ENCODE measurements at regions not wholly inside any gene's neighbourhood (a gene's known extent, or its start where the extent isn't known, plus 50 kb on each side); places are given as distances from the start of the nearest gene placed in this dataset.

DNA sequence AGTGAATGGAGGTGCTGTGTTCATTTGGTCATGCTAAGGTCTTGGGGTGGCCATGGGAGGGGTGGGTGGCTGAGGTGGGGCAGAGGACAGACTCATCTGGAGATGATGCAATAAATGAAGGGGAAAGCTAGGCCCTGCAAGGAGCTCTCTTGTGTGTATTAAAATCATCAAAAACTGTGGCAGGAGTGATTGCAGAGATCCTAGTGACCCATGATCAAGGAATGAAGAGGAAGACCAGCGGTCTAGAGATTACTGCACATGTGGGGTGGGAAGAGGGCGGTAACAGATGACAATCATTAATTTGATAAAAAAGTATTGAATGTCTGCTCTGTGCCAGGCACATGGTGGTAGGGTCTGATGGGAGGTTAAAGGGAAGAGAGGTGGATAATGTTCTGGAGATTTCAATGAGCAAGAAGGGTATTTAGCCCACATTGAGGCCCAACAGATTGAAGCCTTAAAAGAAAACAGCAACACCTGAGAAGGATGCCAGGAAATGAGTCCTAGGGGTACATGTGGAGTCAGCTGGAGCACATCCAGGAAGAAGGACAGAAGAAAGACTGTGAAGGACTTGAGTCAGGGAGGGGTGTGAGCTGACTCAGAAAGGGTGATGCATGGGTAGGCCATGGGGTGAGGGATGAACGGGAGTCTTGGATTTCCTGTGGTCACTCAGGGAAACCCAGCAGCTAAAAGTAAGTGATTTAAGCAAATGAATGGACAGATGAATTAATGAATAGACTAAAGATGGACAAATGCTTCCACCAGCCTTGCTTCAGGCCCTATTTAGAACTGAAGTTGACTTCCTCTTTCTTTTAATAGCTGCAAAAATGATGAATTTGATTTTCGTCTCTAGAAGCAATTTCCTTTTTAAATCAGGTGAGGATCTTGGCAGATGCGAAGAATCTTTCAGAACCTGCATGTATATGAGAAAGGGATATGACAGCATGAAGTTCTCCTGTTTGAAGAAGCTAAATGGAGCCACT is 83.1 kb upstream of the IGFBP3 start:
- Histone ChIP-seq H3K27ac (no peak overlapping the region), H3K4me3 (no peak overlapping the region), H3K9me3 (no peaks in the 10 kb centered on the region), H3K4me1 (no peaks in the 10 kb centered on the region), H3K36me3 (no peaks in the 10 kb centered on the region), H3K27me3 (no peaks in the 10 kb centered on the region)
- intact Hi-C loops (cut with DNase I): no loop called here
- DNase-seq (ENCODE audit: low spot score in 2 of 2): no peak
- TF ChIP-seq, protein P1, sequence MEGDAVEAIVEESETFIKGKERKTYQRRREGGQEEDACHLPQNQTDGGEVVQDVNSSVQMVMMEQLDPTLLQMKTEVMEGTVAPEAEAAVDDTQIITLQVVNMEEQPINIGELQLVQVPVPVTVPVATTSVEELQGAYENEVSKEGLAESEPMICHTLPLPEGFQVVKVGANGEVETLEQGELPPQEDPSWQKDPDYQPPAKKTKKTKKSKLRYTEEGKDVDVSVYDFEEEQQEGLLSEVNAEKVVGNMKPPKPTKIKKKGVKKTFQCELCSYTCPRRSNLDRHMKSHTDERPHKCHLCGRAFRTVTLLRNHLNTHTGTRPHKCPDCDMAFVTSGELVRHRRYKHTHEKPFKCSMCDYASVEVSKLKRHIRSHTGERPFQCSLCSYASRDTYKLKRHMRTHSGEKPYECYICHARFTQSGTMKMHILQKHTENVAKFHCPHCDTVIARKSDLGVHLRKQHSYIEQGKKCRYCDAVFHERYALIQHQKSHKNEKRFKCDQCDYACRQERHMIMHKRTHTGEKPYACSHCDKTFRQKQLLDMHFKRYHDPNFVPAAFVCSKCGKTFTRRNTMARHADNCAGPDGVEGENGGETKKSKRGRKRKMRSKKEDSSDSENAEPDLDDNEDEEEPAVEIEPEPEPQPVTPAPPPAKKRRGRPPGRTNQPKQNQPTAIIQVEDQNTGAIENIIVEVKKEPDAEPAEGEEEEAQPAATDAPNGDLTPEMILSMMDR (IDR thresholded peaks at IDR 0.05): no peak

DNA sequence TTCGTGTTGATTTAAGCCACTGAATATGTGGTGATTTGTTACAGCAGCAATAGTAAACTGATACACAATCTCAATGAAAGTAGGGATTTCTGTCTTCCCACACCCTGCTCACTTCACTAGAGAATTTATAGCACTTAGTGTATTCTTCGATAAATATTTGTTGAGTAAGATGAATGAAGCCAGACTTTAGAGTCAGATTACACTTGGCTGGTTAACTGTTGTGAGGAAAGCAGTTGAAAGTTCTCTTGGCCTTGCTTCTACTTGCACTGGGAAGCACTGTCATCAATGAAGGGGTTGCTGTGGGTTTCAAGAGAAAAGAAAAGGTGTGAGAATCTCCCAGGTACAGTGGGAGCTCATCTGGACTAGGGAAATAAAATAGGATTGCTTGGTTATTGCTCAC is 82.1 kb upstream of the IGFBP3 start:
- Histone ChIP-seq H3K9me3 (no peaks in the 10 kb centered on the region), H3K4me1 (no peaks in the 10 kb centered on the region), H3K36me3 (no peaks in the 10 kb centered on the region), H3K27ac (no peak overlapping the region), H3K27me3 (no peaks in the 10 kb centered on the region), H3K4me3 (no peak overlapping the region)
- TF ChIP-seq, protein P1 (IDR thresholded peaks at IDR 0.05): no peak
- intact Hi-C loops (cut with DNase I): no loop called here
- no peak for DNase-seq (ENCODE audit: low spot score in 2 of 2)

DNA sequence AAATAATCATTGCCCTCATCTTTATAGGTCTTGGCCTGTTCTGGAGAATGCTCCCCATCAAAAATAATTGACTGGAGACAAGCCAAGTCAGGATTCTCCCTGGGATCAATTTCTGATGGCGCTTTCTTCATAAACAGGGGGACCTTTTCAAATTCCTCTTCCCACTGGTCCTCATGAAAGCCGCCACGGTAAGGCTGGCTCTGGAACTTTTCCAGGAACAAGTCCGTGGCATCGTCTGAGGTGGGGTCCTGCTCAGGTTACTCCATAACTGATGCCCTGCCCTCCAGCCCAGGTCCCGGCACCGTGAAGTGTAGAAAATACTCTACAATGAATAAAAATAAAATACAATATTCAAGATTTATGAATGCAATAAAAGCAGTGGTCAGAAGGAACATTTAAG is 79.4 kb upstream of the IGFBP3 start:
- peaks cover 6 to 9% of the 10 kb centered on the region in 2 donors for H3K9me3 ChIP-seq
- intact Hi-C loops (cut with DNase I): no loop called here
- H3K4me3 ChIP-seq: no peak overlapping the region
- DNase-seq (ENCODE audit: low spot score in 2 of 2): no peak
- no peak overlapping the region for H3K27ac ChIP-seq
- no peaks in the 10 kb centered on the region for H3K36me3 ChIP-seq
- no peaks in the 10 kb centered on the region for H3K27me3 ChIP-seq
- TF ChIP-seq, protein P1 (IDR thresholded peaks at IDR 0.05): no peak
- no peaks in the 10 kb centered on the region for H3K4me1 ChIP-seq

DNA sequence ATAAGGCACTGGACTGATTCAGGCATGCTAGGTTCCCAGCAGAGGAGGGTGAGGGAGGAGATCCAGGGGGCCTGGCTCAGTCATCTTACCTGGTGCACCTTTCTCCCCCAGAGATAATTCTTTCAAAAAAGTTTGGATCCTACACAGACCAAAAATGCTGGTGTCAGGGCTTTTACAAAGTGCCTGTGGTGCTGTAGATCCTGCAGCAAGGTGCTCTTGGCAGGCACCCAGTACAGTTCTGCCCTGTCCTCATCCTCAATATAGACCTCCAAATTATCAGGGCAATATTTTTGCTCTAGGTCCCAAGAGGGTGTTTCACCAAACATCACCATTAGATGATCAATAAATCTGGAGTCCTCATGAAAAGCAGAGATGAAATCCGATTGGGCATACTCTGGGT is 78.5 kb upstream of the IGFBP3 start:
- no peak overlapping the region for H3K4me3 ChIP-seq
- intact Hi-C loops (cut with DNase I): no loop called here
- peaks cover 6 to 17% of the 10 kb centered on the region in 2 donors for H3K9me3 ChIP-seq
- H3K27me3 ChIP-seq: no peaks in the 10 kb centered on the region
- H3K4me1 ChIP-seq: no peaks in the 10 kb centered on the region
- no peak for DNase-seq (ENCODE audit: low spot score in 2 of 2)
- H3K27ac ChIP-seq: no peak overlapping the region
- TF ChIP-seq, protein P1 (IDR thresholded peaks at IDR 0.05): no peak
- H3K36me3 ChIP-seq: no peaks in the 10 kb centered on the region

DNA sequence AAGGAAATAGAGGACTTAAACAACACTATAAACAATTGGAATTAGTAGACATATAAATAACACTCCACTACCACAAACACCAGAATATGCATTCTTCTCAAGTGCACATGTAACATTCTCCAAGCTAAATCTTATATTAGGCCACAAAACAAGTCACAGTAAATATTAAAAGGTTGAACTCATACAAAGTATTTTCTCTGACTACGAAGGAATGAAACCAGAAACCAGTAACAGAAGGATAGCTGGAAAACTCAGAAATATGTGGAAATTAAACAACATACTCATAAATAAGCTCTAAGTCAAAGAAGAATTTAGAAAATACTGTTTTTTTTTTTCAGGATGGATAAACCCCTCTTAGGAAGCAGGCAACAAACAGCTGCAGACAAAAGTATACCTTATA is 77.4 kb upstream of the IGFBP3 start:
- Histone ChIP-seq H3K36me3 (no peaks in the 10 kb centered on the region), H3K9me3 (peaks cover 6 to 17% of the 10 kb centered on the region in 2 donors), H3K4me1 (no peaks in the 10 kb centered on the region), H3K27me3 (no peaks in the 10 kb centered on the region), H3K4me3 (no peak overlapping the region), H3K27ac (no peak overlapping the region)
- intact Hi-C loops (cut with DNase I): no loop called here
- TF ChIP-seq, protein P1 (IDR thresholded peaks at IDR 0.05): no peak
- DNase-seq (ENCODE audit: low spot score in 2 of 2): no peak

Data from ascending aorta (tissue), 2 donors.